NCI-H510A (cell line): ENCODE measurements at regions not wholly inside any gene's neighbourhood (a gene's known extent, or its start where the extent isn't known, plus 50 kb on each side); places are given as distances from the start of the nearest gene placed in this dataset.
"Not testable (repeated sequence)": the region's sequence is repeated elsewhere in the genome, so short reads cannot be mapped to it uniquely, and the experiment has no call there.

Experiments used
- DNase-seq: peaks from one replicate; lab custom pipeline; 2025; lab: John Stamatoyannopoulos, UW

GRCh38 chr15:66865622-66866611 is 163.9 kb downstream of the SMAD6 start:
- no peak for DNase-seq

GRCh38 chr15:66866656-66867055 is 164.6 kb downstream of the SMAD6 start:
- no peak for DNase-seq

GRCh38 chr15:66868918-66869317 is 166.9 kb downstream of the SMAD6 start:
- DNase-seq = no peak

DNA sequence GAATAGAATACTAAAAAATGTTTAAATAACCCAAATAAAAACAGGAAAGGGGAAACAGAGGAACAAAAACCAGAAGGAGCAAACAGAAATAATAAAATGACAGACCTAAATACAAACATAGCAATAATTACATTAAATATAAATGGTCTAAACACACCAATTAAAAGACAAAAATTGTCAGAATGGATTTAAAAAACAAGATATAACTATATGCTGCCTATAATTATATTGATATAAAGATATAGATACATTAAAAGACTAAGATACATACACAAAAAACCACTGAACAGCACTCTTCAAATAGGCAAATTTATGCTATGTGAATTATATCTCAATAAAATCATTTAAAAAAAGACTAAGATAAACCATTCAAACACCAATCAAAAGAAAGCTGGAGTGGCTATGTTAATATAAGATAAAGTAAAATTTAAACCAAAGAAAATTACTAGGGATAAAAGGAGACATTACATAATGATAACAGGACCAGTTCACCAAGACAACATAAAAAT is 168.9 kb downstream of the SMAD6 start:
- no peak for DNase-seq

- no peak for DNase-seq
Measured at GRCh38 chr15:66872405-66872804, 170.4 kb downstream of the SMAD6 start.

DNA sequence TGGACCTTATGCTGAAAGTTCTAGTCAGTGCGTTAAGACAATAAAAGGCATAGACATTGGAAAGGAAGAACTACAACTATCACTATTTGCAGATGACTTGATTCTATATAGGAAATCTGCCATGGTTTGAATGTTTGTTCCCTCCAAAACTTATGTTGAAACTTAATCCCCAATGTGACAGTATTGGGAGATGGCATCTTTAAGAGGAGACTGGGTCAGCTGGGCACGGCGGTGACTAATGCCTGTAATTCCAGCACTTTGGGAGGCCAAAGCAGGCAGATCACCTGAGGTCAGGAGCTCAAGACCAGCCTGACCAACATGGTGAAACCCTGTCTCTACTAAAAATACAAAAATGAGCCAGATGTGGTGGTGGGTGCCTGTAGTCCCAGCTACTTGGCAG is 171.3 kb downstream of the SMAD6 start:
- DNase-seq = not testable (repeated sequence)

DNA sequence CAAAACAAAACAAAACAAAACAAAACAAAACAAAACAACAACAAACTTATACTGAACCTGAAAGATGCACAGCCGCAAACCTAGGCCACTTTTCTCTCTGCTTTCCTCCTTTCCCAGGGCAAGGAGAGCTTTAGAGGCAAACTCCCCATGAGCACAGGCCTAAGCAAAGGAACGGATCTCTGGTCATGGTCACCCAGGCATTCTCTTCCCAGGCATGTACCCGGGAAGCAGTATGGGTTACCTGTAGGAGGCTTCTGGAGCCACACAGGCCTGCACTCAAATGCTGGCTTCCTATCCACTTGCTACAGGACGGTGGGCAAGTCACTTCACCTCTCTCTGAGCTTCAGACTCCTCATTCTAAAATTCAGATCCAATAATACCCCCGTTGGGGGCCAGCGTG is 171.8 kb downstream of the SMAD6 start:
- DNase-seq = no peak

DNA sequence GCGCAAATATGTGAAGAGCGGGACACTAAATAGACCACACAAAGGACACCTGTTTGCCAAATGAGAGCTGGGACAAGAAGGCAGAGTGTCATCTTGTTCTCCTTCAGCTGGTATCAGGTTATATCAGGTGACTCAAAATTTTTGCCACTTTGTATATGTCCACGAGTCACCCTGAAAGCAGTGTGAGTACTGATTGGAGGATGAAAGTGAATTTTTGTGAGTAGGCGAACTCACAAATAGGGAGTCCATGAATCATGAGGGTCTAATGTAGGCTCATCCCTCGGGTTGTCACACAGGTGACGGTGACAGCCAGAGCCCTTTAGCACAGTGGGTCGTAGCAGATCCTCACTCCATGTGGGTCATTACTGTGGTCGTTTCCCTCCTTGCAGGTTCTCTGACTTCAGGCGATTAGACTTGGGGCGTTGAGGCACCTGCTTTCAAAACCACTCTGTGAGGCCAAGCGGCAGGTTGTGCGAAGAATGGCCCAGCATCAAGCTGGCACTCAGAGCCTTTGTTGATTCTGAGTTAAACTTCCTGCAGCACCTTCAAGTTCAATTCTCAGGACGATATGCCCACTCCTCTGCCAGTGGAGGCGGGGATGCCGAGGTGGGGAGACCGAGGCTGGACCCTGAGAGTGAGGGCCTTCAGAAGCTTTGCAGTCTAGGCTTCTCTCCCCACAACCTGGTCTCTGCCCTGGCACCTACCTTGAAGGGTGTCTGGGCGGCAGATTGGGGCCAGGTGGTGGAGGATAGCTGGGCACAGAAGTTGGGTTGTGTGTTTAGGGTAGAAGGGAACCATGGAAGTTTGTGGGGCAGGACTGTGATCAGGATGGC is 173.8 kb downstream of the SMAD6 start:
- no peak for DNase-seq

DNA sequence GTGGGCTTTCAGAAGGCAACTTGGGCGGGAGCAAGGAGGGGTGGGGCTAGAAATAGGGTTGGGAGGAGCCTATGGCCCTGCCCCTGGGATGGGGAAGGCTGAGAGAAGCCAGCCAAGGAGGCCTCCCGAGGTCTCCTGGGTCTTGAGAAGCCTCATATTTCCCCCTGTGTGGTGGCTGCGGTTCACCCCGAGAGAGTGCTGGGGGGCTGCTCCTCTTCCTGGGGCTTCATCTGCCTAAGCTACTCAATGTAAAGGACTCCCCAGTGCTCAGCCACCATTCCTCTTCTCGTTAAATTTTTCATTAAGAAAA is 174.3 kb downstream of the SMAD6 start:
- DNase-seq = no peak

DNA sequence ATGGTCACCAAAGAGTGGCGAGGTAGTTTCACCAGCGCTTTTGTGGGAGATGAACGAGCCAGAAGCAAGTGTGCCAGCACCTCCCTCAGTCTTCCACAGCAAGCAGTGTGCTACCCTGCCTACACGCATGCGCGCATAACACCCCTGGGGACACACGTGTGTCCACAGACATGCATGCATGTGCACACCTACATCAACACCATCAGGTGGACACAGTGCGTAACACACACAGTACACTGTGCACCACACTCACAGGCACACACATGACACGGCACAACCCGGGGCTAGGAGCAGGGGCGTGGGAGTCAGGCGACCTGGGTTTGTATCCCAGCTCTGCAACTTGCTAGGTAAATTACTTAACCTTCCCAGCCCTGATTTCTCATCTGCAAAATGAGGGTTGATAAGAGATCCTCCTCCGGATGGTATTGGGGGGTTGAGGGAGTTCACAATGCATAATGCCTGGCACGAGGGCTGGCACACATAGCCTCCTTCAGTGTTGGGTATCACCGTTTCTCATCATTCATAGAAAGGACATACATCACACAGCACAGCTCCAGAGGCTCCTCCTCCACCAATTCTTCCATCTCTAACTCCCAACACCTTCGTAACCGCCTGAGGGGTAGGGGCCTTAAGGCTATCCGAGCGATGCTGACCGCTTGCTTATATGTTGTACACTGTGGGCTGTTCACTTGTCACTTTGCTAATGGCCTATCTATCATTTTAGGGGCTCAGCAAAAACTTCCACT is 174.9 kb downstream of the SMAD6 start:
- no peak for DNase-seq

DNA sequence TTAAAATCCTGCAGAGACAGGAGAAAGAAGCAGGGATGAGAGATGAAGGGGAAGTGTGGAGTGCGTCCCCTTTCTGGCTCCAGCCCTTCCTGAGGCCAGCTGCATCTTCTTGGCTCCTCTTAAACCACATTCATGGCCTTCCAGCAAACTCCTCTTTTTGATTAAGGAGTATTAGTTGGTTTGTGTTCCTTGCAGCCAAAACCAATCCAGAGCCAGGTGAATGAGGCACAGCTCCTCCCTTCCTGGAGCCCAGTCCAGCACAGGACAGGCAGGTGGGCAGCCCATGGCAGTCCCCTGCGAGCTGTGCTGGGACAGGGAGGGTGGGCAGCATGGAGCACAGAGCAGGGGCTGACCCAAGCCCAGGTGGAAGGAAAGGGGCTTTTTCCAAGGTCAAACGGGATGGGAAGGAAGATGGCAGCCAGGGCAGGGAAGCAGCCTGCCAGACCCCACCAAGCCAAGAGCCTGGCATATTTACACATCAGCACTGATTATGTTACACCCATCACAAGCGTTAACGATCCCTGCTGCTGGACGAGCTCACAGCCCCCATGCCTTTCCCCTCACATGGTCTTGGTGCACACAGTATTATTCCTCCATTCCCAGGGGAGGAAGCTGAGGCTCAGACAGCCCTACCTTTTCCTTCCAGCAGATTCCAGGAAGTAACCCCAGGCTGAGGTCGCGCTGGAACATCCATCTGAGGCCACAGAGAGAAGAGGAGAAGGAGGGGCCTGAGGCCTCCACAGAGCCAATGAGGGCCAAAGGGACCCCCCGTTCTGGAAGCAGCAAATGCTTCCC is 175.6 kb downstream of the SMAD6 start:
- no peak for DNase-seq

DNA sequence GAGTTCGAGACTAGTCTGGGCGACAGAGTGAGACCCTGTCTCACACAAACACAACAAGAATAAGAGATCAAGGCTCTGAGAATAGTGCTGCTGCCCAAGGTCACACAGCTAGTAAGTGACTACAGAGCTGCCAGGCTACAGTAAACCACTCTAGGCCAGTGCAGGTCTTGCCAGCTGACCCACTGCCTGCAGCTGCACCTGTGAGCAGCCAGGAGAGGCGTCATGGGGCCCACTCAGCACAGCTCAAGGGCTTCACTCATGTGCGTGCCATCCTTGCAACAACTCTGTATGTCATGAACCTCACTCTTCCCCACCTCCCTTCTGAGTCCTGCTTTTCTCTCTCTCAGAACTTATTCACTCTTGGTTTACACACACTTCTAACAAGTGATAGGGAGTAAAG is 176.7 kb downstream of the SMAD6 start:
- peak; percentile 60 for DNase-seq

GRCh38 chr15:66879531-66880368 is 177.7 kb downstream of the SMAD6 start:
- DNase-seq = no peak

- no peak for DNase-seq
Measured at GRCh38 chr15:66880380-66881155, 178.5 kb downstream of the SMAD6 start.

GRCh38 chr15:66881173-66881905 is 179.3 kb downstream of the SMAD6 start:
- no peak for DNase-seq

DNA sequence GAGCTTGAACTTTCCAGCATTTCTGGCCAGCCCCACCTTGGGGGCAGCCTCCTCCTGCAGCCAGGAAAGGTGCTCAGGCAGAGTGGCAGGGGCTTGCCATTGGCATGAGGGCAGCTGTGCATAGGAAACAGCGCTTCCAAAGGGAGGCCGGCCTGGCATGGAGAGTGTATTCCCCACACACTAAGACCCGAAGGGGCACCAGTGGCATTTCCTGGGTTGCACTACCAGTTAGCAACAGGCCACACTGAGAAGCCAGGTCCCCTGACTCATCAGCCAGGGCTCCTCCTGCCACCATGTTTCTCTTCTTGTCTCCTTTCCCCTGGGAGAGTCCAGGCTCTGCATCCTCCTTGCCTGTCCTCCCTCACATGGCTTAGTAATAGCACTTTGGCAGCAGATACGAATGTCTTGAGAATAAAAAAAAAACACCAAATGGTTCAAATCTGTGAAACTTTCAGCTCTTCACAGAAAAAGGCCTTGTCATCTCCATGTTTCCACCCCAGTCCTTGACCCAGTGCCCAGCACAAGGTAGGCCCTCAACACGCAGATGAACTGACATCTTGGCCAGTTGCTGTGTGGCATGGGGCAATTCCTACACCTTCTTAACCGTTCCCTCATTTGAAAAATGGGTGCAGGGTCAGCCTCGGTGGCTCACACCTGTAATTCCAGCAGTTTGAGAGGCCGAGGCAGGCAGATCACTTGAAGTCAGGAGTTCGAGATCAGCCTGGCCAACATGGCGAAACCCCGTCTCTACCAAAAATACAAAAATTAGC is 180.4 kb downstream of the SMAD6 start:
- DNase-seq = no peak

- DNase-seq = no peak
Measured at GRCh38 chr15:66883284-66883911, 181.4 kb downstream of the SMAD6 start.
